WTC11 (cell line): ENCODE measurements at regions not wholly inside any gene's neighbourhood (a gene's known extent, or its start where the extent isn't known, plus 50 kb on each side); places are given as distances from the start of the nearest gene placed in this dataset.

ENCODE experiments used
- ATAC-seq: fragments of 200-7000 bp; cut with Tn5 transposase; 2 replicates; pipeline ENCODE4 v1.10.0; 2021; ENCODE audit warnings: mild to moderate bottlenecking, moderate library complexity
- CTCF ChIA-PET: fragments of 300-600 bp; sonication (Branson Sonifier 250); formaldehyde crosslinking; loops from one replicate; lab custom pipeline; 2021; ENCODE audit warnings: antibody characterized with exemption; lab: Charles Lee
- POLR2A ChIA-PET: fragments of 350-600 bp; sonication (Branson Sonifier 250); formaldehyde crosslinking; loops from one replicate; lab custom pipeline; 2021; ENCODE audit warnings: antibody characterized with exemption; lab: Charles Lee
- DNase-seq: peaks from one replicate; pipeline ENCODE4 v3.0.0; 2021; ENCODE audit warnings: low spot score
- H3K27ac Mint-ChIP-seq: 2 replicates; pipeline ENCODE4 v1.8.0; 2021; ENCODE audit warnings: mixed read lengths
- H3K27me3 Mint-ChIP-seq: 2 replicates; pipeline ENCODE4 v1.8.0; 2021; ENCODE audit warnings: low read depth, mild to moderate bottlenecking, moderate library complexity, mixed read lengths
- H3K36me3 Mint-ChIP-seq: 2 replicates; pipeline ENCODE4 v1.8.0; 2021; ENCODE audit warnings: mixed read lengths
- H3K4me1 Mint-ChIP-seq: 2 replicates; pipeline ENCODE4 v1.8.0; 2022; ENCODE audit warnings: mixed read lengths
- H3K4me3 Mint-ChIP-seq: 2 replicates; pipeline ENCODE4 v1.8.0; 2021; ENCODE audit warnings: mild to moderate bottlenecking, moderate library complexity, mixed read lengths
- H3K9me3 Mint-ChIP-seq: 2 replicates; pipeline ENCODE4 v1.8.0; 2021; ENCODE audit warnings: mixed read lengths
- CBFB ChIP-seq: sonication (generic); formaldehyde crosslinking; IDR thresholded peaks from 2 replicates; pipeline ENCODE4 v1.8.1; 2022; ENCODE audit warnings: mild to moderate bottlenecking, low read depth, missing genetic modification reagents
- CTCF ChIP-seq: fragments of 200-600 bp; IDR thresholded peaks from 2 replicates; pipeline ENCODE4 v1.8.0; 2022; ENCODE audit warnings: antibody characterized with exemption
- ETV6 ChIP-seq: sonication (generic); formaldehyde crosslinking; IDR thresholded peaks from 2 replicates; pipeline ENCODE4 v1.8.1; 2022; ENCODE audit warnings: mild to moderate bottlenecking, missing genetic modification reagents
- FOXJ3 ChIP-seq: sonication (generic); formaldehyde crosslinking; IDR thresholded peaks from 2 replicates; pipeline ENCODE4 v1.9.0; 2021; ENCODE audit warnings: missing genetic modification reagents, mild to moderate bottlenecking, borderline replicate concordance
- FOXK1 ChIP-seq: sonication (generic); formaldehyde crosslinking; IDR thresholded peaks from 2 replicates; pipeline ENCODE4 v1.8.0; 2022; ENCODE audit warnings: mild to moderate bottlenecking, moderate library complexity, missing genetic modification reagents
- GABPB1 ChIP-seq: sonication (generic); formaldehyde crosslinking; IDR thresholded peaks from 2 replicates; pipeline ENCODE4 v1.8.1; 2023; ENCODE audit warnings: mild to moderate bottlenecking, missing genetic modification reagents
- IRF1 ChIP-seq: sonication (generic); formaldehyde crosslinking; IDR thresholded peaks from 2 replicates; pipeline ENCODE4 v1.8.0; 2023; ENCODE audit warnings: missing genetic modification reagents
- MXD4 ChIP-seq: fragments of 250-450 bp; sonication (Bioruptor Pico); IDR thresholded peaks from 2 replicates; pipeline ENCODE4 v1.8.0; 2021; ENCODE audit warnings: mild to moderate bottlenecking, moderate library complexity, borderline replicate concordance
- TEAD4 ChIP-seq: sonication (generic); formaldehyde crosslinking; IDR thresholded peaks from 2 replicates; pipeline ENCODE4 v1.8.0; 2022; ENCODE audit warnings: mild to moderate bottlenecking, missing genetic modification reagents
- ZNF396 ChIP-seq: fragments of 250-450 bp; sonication (Bioruptor Pico); IDR thresholded peaks from 2 replicates; pipeline ENCODE4 v1.8.0; 2021; ENCODE audit warnings: mild to moderate bottlenecking, moderate library complexity, borderline replicate concordance
- TF ChIP-seq, protein P1 (sequence below): sonication (generic); formaldehyde crosslinking; IDR thresholded peaks from 2 replicates; pipeline ENCODE4 v1.8.0; 2023; ENCODE audit warnings: missing genetic modification reagents, mild to moderate bottlenecking, borderline replicate concordance
- TF ChIP-seq, protein P2 (sequence below): sonication (generic); formaldehyde crosslinking; IDR thresholded peaks from 2 replicates; pipeline ENCODE4 v1.8.1; 2023; ENCODE audit warnings: mild to moderate bottlenecking, missing genetic modification reagents
- TF ChIP-seq, protein P3 (sequence below): sonication (generic); formaldehyde crosslinking; IDR thresholded peaks from 2 replicates; pipeline ENCODE4 v1.8.0; 2022; ENCODE audit warnings: missing genetic modification reagents
- TF ChIP-seq, protein P4 (sequence below): sonication (generic); formaldehyde crosslinking; IDR thresholded peaks from 2 replicates; pipeline ENCODE4 v1.8.1; 2023; ENCODE audit warnings: mild to moderate bottlenecking, missing genetic modification reagents, moderate library complexity
- TF ChIP-seq, protein P5 (sequence below): sonication (generic); formaldehyde crosslinking; IDR thresholded peaks from 2 replicates; pipeline ENCODE4 v1.8.1; 2023; ENCODE audit warnings: mild to moderate bottlenecking, missing genetic modification reagents, moderate library complexity
- TF ChIP-seq, protein P6 (sequence below): sonication (generic); formaldehyde crosslinking; IDR thresholded peaks from 2 replicates; pipeline ENCODE4 v1.8.1; 2022; ENCODE audit warnings: missing genetic modification reagents, borderline replicate concordance

DNA sequence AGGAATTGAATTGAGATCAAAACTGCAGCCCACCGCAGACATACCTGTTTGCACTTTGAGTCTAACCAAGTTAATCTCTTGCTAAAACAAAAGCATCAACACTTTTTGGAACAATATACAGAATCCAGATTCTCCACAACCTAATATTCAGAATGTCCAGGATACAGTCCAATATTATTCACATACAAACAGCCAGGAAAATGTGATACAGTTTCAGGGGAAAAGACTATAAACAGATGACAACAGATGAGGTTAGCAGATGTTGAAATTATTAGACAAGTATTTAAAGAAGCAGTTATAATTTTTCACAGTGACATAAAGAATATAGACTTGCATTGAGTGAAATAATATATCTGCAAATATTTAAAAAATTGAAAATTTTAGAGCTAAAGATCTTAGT lies 678.1 kb upstream of the CXADR start (continued):
- no peak for TF ChIP-seq CTCF
- no peak for TF ChIP-seq FOXJ3 (CRISPR knock-in tag)
- no peak for TF ChIP-seq MXD4 (CRISPR knock-in tag)
- TF ChIP-seq, protein P1, sequence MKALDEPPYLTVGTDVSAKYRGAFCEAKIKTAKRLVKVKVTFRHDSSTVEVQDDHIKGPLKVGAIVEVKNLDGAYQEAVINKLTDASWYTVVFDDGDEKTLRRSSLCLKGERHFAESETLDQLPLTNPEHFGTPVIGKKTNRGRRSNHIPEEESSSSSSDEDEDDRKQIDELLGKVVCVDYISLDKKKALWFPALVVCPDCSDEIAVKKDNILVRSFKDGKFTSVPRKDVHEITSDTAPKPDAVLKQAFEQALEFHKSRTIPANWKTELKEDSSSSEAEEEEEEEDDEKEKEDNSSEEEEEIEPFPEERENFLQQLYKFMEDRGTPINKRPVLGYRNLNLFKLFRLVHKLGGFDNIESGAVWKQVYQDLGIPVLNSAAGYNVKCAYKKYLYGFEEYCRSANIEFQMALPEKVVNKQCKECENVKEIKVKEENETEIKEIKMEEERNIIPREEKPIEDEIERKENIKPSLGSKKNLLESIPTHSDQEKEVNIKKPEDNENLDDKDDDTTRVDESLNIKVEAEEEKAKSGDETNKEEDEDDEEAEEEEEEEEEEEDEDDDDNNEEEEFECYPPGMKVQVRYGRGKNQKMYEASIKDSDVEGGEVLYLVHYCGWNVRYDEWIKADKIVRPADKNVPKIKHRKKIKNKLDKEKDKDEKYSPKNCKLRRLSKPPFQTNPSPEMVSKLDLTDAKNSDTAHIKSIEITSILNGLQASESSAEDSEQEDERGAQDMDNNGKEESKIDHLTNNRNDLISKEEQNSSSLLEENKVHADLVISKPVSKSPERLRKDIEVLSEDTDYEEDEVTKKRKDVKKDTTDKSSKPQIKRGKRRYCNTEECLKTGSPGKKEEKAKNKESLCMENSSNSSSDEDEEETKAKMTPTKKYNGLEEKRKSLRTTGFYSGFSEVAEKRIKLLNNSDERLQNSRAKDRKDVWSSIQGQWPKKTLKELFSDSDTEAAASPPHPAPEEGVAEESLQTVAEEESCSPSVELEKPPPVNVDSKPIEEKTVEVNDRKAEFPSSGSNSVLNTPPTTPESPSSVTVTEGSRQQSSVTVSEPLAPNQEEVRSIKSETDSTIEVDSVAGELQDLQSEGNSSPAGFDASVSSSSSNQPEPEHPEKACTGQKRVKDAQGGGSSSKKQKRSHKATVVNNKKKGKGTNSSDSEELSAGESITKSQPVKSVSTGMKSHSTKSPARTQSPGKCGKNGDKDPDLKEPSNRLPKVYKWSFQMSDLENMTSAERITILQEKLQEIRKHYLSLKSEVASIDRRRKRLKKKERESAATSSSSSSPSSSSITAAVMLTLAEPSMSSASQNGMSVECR (CRISPR knock-in tag), result no peak
- TF ChIP-seq, protein P2, sequence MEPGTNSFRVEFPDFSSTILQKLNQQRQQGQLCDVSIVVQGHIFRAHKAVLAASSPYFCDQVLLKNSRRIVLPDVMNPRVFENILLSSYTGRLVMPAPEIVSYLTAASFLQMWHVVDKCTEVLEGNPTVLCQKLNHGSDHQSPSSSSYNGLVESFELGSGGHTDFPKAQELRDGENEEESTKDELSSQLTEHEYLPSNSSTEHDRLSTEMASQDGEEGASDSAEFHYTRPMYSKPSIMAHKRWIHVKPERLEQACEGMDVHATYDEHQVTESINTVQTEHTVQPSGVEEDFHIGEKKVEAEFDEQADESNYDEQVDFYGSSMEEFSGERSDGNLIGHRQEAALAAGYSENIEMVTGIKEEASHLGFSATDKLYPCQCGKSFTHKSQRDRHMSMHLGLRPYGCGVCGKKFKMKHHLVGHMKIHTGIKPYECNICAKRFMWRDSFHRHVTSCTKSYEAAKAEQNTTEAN (CRISPR knock-in tag), result no peak

DNA sequence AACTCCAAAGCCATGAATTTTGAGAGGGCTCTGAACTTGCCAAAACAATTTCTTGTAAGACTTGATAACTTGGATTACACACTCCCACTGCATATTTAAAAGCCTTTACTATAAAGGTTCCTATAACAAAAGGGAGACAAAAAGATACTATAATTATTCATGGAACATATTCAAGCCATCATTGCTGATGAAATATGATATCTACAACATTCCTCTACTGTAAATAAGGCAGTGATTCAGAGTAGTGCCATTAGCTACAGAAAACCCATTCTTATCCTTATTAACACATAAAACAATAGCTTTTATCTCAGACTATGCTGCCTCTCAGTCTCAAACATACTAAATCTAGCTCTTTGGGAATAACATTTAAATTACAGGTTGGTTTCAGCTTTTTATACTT lies 675.5 kb upstream of the CXADR start:
- peaks cover 41% of the 10 kb centered on the region for H3K4me1 Mint-ChIP-seq
- no peak for ATAC-seq
- POLR2A ChIA-PET, result no interaction called here

GRCh38 chr21:16837721-16838120 lies 675.1 kb upstream of the CXADR start:
- DNase-seq (no peak), ATAC-seq (no peak)
- ChIA-PET CTCF (no interaction called here), POLR2A (no interaction called here)
- Mint-ChIP-seq H3K9me3 (no peaks in the 10 kb centered on the region), H3K36me3 (no peaks in the 10 kb centered on the region), H3K27me3 (no peaks in the 10 kb centered on the region), H3K4me1 (peaks cover 44% of the 10 kb centered on the region), H3K4me3 (no peak overlapping the region), H3K27ac (no peak overlapping the region)
- TF ChIP-seq, protein P3, sequence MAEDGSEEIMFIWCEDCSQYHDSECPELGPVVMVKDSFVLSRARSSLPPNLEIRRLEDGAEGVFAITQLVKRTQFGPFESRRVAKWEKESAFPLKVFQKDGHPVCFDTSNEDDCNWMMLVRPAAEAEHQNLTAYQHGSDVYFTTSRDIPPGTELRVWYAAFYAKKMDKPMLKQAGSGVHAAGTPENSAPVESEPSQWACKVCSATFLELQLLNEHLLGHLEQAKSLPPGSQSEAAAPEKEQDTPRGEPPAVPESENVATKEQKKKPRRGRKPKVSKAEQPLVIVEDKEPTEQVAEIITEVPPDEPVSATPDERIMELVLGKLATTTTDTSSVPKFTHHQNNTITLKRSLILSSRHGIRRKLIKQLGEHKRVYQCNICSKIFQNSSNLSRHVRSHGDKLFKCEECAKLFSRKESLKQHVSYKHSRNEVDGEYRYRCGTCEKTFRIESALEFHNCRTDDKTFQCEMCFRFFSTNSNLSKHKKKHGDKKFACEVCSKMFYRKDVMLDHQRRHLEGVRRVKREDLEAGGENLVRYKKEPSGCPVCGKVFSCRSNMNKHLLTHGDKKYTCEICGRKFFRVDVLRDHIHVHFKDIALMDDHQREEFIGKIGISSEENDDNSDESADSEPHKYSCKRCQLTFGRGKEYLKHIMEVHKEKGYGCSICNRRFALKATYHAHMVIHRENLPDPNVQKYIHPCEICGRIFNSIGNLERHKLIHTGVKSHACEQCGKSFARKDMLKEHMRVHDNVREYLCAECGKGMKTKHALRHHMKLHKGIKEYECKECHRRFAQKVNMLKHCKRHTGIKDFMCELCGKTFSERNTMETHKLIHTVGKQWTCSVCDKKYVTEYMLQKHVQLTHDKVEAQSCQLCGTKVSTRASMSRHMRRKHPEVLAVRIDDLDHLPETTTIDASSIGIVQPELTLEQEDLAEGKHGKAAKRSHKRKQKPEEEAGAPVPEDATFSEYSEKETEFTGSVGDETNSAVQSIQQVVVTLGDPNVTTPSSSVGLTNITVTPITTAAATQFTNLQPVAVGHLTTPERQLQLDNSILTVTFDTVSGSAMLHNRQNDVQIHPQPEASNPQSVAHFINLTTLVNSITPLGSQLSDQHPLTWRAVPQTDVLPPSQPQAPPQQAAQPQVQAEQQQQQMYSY (CRISPR knock-in tag), result no peak
- TF ChIP-seq, protein P4, sequence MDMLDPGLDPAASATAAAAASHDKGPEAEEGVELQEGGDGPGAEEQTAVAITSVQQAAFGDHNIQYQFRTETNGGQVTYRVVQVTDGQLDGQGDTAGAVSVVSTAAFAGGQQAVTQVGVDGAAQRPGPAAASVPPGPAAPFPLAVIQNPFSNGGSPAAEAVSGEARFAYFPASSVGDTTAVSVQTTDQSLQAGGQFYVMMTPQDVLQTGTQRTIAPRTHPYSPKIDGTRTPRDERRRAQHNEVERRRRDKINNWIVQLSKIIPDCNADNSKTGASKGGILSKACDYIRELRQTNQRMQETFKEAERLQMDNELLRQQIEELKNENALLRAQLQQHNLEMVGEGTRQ (CRISPR knock-in tag), result no peak
- TF ChIP-seq MXD4 (CRISPR knock-in tag) (no peak), IRF1 (no peak), TEAD4 (CRISPR knock-in tag) (no peak), CBFB (CRISPR knock-in tag) (no peak), GABPB1 (CRISPR knock-in tag) (no peak), FOXK1 (no peak), ETV6 (no peak)
- TF ChIP-seq, protein P5, sequence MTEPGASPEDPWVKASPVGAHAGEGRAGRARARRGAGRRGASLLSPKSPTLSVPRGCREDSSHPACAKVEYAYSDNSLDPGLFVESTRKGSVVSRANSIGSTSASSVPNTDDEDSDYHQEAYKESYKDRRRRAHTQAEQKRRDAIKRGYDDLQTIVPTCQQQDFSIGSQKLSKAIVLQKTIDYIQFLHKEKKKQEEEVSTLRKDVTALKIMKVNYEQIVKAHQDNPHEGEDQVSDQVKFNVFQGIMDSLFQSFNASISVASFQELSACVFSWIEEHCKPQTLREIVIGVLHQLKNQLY (CRISPR knock-in tag), result no peak
- TF ChIP-seq, protein P6, sequence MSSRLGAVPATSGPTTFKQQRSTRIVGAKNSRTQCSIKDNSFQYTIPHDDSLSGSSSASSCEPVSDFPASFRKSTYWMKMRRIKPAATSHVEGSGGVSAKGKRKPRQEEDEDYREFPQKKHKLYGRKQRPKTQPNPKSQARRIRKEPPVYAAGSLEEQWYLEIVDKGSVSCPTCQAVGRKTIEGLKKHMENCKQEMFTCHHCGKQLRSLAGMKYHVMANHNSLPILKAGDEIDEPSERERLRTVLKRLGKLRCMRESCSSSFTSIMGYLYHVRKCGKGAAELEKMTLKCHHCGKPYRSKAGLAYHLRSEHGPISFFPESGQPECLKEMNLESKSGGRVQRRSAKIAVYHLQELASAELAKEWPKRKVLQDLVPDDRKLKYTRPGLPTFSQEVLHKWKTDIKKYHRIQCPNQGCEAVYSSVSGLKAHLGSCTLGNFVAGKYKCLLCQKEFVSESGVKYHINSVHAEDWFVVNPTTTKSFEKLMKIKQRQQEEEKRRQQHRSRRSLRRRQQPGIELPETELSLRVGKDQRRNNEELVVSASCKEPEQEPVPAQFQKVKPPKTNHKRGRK (CRISPR knock-in tag), result no peak

More for the DNA sequence above, 675.5 kb upstream of the CXADR start:
- TF ChIP-seq, protein P4 (CRISPR knock-in tag), result no peak
- TF ChIP-seq ZNF396 (no peak), ETV6 (no peak)
- no peak for DNase-seq
- no peak overlapping the region for H3K4me3 Mint-ChIP-seq
- H3K27me3 Mint-ChIP-seq, result no peaks in the 10 kb centered on the region
- no peak overlapping the region for H3K27ac Mint-ChIP-seq
- no peaks in the 10 kb centered on the region for H3K36me3 Mint-ChIP-seq
- CTCF ChIA-PET, result no interaction called here
- H3K9me3 Mint-ChIP-seq, result no peaks in the 10 kb centered on the region
